GM10266 (cell line): ENCODE measurements at regions not wholly inside any gene's neighbourhood (a gene's known extent, or its start where the extent isn't known, plus 50 kb on each side); places are given as distances from the start of the nearest gene placed in this dataset.

Source experiments
- DNase-seq: peaks from one replicate; pipeline ENCODE4 v3.0.0; 2012; ENCODE audit errors: extremely low spot score
- TF ChIP-seq, protein P1 (sequence below): IDR thresholded peaks from 2 replicates; pipeline ENCODE4 v1.5.1; 2012; ENCODE audit warnings: mild to moderate bottlenecking, low read depth; ENCODE audit not compliant: control insufficient read depth, insufficient read depth; ENCODE audit errors: missing control alignments

DNA sequence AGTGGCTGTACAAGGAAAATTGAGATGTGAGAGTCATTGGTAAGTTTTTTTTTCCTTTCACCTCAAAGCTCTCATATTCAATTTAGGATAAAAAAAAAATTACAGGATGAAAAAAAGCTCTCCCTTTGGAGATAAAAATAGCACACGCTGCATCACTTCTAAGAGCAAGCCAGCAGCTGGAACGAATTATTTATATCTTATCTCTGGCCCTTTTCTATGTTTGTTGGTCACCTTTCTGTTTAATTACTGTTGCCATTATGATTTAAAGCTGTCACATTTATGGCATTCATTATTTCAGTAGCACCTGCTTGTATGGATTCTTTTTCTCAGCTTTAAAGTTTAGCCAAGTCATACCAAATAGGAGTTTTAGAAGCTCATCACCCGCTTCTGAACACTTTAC lies 171.6 kb upstream of the PDZRN3 start:
- TF ChIP-seq, protein P1, sequence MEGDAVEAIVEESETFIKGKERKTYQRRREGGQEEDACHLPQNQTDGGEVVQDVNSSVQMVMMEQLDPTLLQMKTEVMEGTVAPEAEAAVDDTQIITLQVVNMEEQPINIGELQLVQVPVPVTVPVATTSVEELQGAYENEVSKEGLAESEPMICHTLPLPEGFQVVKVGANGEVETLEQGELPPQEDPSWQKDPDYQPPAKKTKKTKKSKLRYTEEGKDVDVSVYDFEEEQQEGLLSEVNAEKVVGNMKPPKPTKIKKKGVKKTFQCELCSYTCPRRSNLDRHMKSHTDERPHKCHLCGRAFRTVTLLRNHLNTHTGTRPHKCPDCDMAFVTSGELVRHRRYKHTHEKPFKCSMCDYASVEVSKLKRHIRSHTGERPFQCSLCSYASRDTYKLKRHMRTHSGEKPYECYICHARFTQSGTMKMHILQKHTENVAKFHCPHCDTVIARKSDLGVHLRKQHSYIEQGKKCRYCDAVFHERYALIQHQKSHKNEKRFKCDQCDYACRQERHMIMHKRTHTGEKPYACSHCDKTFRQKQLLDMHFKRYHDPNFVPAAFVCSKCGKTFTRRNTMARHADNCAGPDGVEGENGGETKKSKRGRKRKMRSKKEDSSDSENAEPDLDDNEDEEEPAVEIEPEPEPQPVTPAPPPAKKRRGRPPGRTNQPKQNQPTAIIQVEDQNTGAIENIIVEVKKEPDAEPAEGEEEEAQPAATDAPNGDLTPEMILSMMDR, result no peak
- no peak for DNase-seq

DNA sequence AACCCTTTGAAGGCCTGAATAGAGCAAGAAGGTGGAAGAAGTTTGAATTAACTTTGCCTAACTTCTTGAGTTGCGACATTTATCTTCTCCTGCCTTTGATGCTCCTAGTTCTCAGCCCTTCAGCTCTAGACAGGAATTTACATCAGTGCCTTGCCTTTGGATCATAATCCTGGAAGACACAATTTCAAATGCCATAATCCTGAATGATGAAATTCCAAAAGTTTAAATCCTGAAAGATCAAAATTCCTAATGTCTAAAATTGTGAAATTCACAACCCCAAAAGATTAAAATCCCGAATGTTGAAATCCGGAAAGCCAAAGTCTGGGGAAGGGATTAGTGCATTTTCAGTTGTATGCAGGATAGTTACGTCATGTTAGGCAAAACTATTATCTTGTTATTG lies 166.6 kb upstream of the PDZRN3 start:
- TF ChIP-seq, protein P1, result no peak
- no peak for DNase-seq

DNA sequence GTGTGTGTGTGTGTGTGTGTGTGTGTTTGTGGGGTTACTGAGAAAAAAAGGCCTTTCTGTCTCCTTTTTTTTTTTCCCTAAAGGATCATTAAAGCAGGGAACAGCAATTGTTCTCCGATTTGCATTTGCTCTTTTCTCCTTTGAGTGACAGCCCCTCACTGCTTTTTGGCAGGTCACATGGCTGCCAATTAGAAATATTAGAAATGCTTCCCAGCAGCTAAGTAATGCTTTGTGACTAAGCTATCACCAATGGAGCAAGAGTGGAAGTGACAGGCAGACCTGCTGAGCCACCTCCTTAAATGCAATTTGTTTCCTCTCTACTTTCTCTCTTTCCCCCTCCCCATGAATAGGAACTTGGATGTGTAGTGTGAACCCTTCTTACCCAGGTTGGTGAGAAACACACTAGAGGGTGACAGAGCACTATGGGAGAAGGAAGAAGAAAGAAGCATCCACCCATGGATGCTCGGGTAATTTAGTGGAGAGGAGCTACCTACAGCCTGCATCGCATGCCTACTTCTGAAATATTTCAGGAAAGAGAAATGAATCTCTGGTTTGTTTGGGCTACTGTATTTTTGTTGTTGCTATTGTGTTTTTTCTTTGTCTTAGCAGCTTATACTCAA lies 165.2 kb upstream of the PDZRN3 start:
- DNase-seq, result no peak

DNA sequence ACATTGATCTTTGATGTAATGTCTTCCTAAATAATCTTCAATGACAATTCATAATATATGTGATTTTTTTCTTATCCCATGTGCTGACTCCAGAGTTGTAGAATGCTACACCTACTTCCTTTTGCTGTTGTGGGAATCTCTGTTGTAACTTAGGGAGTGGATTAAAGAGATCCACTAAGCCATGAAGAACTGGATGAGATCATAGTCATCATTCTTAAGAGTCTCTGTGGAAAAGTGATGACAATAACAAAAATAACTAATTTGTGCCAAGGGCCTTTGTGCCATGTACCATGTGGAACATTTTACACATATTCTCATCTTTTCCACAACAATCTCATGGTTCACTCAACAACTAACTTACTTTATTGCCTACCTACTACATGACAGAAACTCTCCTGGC lies 162.9 kb upstream of the PDZRN3 start:
- DNase-seq, result no peak
- TF ChIP-seq, protein P1, result no peak

More for the DNA sequence above, 165.2 kb upstream of the PDZRN3 start:
- TF ChIP-seq, protein P1, result no peak

DNA sequence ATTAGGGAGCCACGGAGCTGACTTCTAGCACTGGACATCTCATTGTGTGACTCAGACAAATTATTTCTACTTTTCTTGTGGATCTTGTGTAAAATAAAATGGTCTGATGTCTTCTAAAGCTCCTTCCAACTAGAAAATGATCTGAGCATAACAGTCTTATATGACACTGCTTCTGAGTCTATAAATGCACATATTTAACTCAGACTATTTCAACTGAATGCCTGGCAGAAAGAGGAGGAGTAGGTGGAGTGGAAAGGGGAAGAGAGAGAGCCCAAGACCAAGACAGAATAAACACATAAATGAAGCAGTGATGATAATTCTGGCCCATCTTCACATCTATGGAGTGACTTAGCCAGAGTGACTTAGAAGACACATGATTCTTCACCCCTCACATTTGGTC lies 162.3 kb upstream of the PDZRN3 start:
- DNase-seq, result no peak
- TF ChIP-seq, protein P1, result no peak

DNA sequence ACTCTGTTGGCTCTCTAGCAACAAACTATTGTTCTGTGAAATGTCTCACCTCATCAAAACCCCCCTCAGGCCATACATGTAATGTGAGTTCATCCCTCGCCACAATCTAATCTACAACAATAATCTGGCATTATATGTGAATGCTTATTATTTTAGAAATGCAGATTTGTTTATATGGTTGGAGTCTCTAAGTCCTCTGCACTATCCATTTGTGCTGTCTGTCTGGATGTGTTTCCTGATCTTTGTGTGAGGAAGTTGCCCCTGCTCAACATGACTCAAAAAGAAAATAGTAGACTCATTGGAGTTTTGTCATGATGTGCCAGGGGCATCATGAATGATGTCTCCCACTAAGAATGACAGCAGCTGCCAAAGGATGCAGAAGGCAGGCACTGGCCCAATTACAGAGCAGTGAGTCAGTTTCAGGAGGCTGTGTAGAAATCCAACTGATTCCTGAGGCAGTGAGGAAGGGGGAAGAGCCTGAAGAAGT lies 161.6 kb upstream of the PDZRN3 start:
- DNase-seq, result no peak
- TF ChIP-seq, protein P1, result no peak

DNA sequence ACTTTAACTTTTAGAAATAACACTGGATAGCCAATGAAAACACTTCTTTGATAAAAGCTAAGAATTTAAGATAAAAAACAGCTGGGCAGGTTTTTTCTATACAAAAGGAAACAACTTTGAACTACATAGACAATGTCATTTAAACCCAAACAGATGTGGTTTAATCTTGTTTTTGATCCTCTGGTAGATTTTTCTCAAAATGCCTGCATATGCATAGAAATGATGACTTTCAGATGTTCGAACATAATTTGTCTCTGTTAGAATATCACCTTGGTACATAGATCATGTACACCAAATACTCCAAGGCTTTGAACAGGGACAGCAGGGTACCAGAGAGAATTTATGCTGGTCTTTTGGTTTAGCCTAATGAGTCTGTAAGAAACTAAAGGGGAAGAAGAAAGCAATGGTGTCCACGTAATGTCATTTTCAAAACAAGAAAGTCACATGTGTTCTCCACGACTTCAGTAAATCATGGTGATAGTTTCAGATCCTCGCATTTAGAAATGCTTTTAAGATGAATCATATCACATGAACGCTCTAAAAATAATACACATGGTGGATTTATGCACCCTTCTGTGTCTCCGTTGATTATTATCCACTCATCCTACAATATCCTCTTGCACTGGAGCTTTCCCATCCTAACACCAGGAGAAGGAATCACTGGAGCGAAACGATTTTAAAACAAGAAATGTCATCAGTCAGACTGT lies 160.1 kb upstream of the PDZRN3 start:
- DNase-seq, result no peak
- TF ChIP-seq, protein P1, result no peak
